ENCODE measurements at regions not wholly inside any gene's neighbourhood (a gene's known extent, or its start where the extent isn't known, plus 50 kb on each side); places are given as distances from the start of the nearest gene placed in this dataset.

- FAIRE-seq: no peak
Observed at GRCh38 chr12:125614058-125614457, 548.8 kb downstream of the AACS start.

DNA sequence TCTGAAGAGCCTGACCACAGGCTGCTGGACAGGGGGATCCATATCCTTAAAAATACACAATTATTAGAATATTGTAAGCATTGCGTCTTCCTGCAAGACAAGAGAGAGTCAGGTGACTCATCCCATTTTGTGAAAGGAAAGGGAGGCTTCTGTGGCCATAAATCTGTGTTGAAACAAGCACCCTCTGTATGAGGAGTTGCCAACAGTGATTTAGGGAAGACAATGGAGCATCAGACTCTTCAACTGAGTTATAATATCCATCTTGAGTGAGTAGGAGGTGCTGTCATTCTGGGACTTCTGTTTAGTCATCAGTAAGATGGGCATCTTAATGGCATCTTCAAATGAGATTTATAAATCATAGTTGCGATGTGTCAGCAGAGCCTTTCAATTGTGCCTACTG is 554.5 kb downstream of the AACS start:
- FAIRE-seq (no peak), DNase-seq (ENCODE audit: low spot score in 2 of 2) (no peak)

More at GRCh38 chr12:125614058-125614457, 548.8 kb downstream of the AACS start:
- DNase-seq (ENCODE audit: low spot score in 2 of 2): no peak

GRCh38 chr12:125633686-125634085 is 568.5 kb downstream of the AACS start:
- FAIRE-seq (no peak), DNase-seq (ENCODE audit: low spot score in 2 of 2) (no peak)

DNA sequence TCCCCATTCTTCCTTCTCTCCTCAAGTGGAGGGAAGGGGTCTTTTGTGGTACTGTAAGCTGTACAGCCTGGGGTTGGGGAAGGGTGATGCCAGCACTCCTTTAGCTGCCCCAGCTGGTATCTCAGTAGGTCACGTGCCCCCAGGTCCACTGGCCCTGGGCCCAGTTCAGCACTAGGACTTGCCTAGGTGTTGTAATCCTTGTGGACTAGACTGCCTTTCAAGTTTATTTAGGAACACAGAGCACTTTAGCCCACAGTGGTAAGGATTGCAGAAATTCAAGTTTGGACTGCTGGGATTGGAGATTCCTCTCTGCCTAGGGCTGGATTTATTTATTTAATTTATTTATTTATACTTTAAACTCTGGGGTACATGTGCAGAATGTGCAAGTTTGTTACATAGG is 569.6 kb downstream of the AACS start:
- FAIRE-seq: no peak
- DNase-seq (ENCODE audit: low spot score in 2 of 2): no peak

- no peak for DNase-seq (ENCODE audit: low spot score in 2 of 2)
- no peak for FAIRE-seq
Observed at GRCh38 chr12:125639826-125640225, 574.6 kb downstream of the AACS start.

DNA sequence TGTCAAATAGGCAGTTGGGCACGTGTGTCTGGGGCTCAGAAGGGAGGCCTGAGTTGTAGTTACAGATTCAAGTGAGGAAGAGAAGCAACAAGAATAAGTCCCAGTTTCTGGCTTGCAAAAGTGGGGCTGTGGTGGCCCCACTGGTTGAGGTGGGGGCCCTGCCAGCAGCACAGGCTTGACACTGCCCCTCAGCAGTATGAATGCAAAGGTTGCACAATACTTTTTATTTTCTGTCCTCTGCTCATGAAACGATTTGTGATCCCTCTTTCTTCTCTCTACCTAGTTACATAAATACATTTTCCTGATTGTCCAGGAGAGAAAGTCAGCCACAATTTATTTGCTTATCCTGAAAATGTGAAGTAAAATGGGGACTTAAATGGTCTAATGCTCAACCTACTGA is 577.8 kb downstream of the AACS start:
- no peak for DNase-seq (ENCODE audit: low spot score in 2 of 2)
- FAIRE-seq: no peak

DNA sequence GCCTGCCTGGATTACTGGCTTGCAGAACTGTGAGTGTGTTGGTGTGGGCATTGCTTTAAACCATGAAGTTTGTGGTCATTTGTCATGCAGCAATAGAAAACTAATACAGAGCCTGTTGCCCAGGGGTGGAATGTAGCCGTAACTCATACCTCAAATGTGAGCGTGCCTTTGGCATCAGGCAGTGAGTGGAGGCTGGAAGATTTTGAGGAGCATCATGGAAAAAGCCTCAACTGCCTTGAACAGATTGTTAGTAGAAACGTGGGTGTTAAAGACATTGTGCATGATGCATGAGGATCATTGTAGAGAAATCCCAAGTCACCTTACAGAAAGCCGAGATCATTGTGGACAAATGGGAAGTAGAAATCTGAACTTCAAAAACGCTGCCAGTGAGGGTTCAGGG is 580.5 kb downstream of the AACS start:
- no peak for DNase-seq (ENCODE audit: low spot score in 2 of 2)

GRCh38 chr12:125650587-125650986 is 585.4 kb downstream of the AACS start:
- FAIRE-seq (no peak), DNase-seq (ENCODE audit: low spot score in 2 of 2) (no peak)

More for the DNA sequence above, 580.5 kb downstream of the AACS start:
- FAIRE-seq: no peak

DNA sequence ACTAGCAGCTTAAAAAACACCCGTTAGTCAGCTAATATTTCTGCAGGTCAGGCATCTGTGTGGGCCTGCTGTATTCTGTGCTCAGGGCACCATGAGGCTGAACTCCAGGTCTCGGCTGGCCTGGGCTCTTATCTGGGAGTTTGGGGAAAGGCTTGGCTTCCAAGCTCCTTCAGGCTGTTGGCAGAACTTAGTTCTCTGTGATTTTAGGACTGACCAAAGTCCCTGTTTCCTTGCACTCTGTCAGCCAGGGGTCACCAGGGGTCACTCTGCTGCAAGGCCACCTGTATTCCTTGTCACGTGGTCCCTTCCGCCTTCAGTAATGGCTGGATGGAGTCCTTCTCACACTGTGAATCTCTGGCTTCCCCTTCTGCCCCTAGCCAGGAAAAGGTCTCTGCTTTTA is 586.4 kb downstream of the AACS start:
- FAIRE-seq (no peak), DNase-seq (ENCODE audit: low spot score in 2 of 2) (no peak)

GRCh38 chr12:125652681-125653080 is 587.4 kb downstream of the AACS start:
- no peak for FAIRE-seq
- no peak for DNase-seq (ENCODE audit: low spot score in 2 of 2)

GRCh38 chr12:125657681-125658080 is 592.4 kb downstream of the AACS start:
- no peak for DNase-seq (ENCODE audit: low spot score in 2 of 2)
- no peak for FAIRE-seq

DNA sequence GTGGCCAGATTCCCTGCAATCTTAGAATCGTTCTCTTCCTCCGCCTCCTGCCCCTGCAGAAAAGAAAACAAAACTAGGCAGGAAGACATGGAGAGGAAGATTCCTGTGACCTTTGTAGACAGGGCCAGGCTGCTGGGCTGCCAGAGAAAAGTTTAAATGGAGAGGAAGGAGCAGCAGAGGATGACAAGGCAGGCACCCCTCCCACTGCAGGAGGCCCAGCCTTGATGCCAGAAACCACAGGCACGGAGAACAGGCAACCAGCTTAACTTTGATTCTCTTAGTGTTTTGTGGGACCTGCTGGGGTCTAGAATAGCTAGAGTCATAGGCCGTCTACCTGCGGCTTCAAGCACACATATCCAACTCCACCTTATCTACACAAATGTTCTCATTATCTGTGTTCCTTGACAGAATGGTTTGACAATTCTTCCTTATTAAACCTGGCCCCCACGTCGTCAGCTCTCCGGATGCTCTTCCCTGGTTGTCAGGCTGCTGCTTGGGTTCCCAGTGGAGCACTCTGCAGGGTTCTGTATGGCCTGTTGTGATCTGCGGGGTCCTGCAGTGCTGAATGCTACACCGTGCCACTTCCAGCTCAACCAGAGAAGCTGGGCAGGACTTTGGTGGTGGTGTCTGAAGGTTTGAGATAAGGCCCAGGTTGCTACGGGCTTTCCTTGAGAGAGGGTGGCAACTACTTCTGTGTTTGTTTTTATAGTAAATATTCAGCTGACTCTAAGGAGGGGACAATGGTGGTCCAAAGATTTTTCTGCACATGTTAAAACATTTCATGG is 609.5 kb downstream of the AACS start:
- no peak for FAIRE-seq

GRCh38 chr12:125676366-125676765 is 611.1 kb downstream of the AACS start:
- FAIRE-seq (no peak), DNase-seq (ENCODE audit: low spot score in 2 of 2) (no peak)

More for the DNA sequence above, 609.5 kb downstream of the AACS start:
- no peak for DNase-seq (ENCODE audit: low spot score in 2 of 2)

DNA sequence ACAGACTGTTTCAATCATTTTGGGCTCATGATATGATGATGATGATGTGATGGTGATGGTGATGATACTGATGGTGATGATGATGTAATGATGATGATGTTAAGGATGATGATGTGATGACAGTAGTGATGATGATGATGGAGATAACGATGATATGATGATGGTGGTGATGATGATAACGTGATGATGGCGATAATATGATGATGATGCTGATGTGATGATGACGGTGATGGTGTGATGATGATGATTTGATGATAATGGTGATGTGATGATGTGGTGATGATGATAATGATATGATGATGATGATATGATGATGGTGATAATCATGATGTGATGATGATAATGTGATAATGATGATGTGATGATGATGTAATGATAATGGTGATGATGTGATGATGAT is 612.6 kb downstream of the AACS start:
- FAIRE-seq (no peak), DNase-seq (ENCODE audit: low spot score in 2 of 2) (no peak)

- FAIRE-seq (no peak), DNase-seq (ENCODE audit: low spot score in 2 of 2) (no peak)
Observed at GRCh38 chr12:125678589-125678993, 613.4 kb downstream of the AACS start.

DNA sequence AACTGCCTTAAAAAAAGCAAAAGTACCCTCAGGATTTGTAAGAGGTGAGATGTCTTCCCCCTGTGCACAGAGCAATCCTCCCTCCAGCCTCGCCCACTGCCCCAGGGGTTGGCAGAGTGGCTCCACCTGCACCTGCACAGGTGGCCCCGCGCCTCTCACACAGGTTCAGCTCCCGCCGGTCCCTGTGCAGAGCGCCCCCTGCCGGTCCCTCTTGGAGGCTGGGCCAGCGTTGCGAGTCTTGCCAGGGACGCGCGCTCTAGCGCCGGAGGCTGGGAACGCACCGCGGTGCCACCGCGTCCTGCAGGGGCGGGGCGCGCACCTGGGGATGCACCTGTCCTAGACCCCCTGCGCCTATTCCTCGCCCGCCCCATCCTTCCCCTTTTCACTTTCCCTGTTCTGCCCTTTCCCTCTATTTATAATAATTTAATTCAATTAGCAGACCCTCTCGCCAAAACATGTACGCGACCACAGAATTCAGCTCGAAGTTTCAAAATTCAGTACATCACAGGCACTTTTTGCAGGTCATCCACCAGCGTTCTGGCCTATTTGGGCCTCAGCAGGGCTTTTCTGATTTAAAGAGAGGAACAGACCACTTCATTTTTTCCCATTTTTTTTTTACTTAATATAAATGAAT is 618.6 kb downstream of the AACS start:
- FAIRE-seq: no peak
- DNase-seq (ENCODE audit: low spot score in 2 of 2): no peak

DNA sequence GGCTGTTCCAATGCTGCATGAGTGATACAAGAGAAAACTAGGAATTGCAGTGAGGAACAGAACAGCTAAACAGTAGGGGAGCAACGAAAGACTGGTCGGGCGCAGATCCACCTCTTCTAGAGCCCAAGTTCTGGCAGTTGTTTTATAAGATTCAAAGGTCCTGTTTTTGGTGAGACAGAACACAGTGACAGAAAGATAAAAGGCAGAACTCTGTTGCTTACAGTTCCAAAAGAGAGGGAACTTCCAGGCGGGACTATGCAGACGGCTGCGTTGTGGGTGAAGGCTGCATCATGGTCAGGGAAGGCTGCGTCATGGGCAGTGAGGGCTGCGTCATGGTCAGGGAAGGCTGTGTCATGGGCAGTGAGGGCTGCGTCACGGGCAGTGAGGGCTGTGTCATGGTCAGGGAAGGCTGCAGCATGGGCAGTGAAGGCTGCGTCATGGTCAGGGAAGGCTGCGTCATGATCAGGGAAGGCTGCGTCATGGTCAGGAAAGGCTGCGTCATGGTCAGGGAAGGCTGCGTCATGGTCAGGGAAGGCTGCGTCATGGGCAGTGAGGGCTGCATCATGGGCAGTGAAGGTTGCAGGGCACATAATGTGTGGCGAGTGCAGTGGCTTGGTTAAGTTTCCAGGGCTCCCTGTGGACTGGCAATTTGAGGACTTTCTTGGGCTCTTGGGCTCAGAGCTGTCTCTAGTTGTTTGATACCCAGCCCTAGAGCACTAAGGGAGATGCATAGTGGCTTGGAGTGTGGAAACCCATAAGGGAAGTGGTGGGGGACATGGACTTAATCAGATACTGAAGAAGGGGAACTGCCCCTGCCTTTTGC is 619.9 kb downstream of the AACS start:
- FAIRE-seq (no peak), DNase-seq (ENCODE audit: low spot score in 2 of 2) (no peak)

GRCh38 chr12:125685915-125686314 is 620.7 kb downstream of the AACS start:
- no peak for DNase-seq (ENCODE audit: low spot score in 2 of 2)
- FAIRE-seq: no peak

GRCh38 chr12:125687403-125687802 is 622.2 kb downstream of the AACS start:
- no peak for FAIRE-seq
- no peak for DNase-seq (ENCODE audit: low spot score in 2 of 2)

DNA sequence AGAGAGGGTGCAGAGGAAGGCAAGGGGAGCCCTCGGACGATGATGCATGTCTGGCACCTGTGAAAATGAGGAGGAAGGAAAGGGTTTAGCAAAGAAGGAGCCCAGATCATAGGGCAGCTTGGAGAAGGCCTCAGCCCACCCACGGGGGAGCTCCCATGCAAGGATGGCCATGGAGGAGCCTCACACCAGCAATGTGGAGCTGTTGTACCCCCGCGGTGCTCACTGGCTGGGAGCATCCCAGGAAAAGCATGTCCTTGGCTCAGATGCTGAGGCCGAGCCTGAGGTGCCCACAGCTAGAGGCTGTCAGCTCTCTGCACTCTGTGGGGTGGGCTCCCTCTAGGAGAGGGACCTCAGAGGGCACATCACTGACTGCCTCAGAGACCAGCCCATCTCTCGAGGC is 622.6 kb downstream of the AACS start:
- FAIRE-seq (no peak), DNase-seq (ENCODE audit: low spot score in 2 of 2) (no peak)

DNA sequence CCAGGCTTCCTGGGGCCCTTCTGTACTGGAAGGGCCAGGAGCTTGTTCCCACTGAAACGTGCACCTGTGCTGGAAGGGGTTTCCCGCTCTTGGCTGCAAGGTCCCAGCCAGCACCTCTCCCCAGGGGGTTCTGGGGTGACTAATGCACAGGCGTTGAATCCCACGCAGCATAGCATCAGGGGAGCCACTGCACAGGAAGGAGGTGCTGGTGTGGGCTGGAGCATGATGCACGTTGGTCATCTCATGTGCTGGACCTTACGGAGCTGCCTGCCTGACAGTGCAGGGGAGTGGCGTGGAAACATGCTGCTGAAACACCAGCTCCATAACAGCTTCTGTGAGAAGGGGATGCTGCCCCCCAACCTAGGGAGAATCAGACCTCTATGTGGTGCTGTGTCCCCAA is 623.0 kb downstream of the AACS start:
- FAIRE-seq: no peak
- no peak for DNase-seq (ENCODE audit: low spot score in 2 of 2)

Measured in frontal cortex (tissue), 3 donors.